MCF 10A (cell line): ENCODE measurements at regions not wholly inside any gene's neighbourhood (a gene's known extent, or its start where the extent isn't known, plus 50 kb on each side); places are given as distances from the start of the nearest gene placed in this dataset.

Experiments
- BruUV-seq: library from RNA; stranded (reverse); fragments of 400-500 nt; replicated peaks from 2 replicates; lab custom pipeline; 2021; lab: Mats Ljungman, UMichigan
- CTCF ChIA-PET: fragments of 300-600 bp; sonication (Branson Sonifier 250); formaldehyde crosslinking; extraction: SDS; loops from one replicate; lab custom pipeline; 2021; ENCODE audit warnings: antibody characterized with exemption, inconsistent platforms; lab: Yijun Ruan, JAX
- POLR2A ChIA-PET: fragments of 300-600, 350-650 bp; sonication (Branson Sonifier 250); formaldehyde crosslinking; extraction: SDS; loops from one replicate; lab custom pipeline; 2020; ENCODE audit warnings: antibody characterized with exemption, inconsistent platforms; lab: Yijun Ruan, JAX
- DNase-seq: peaks from one replicate; pipeline ENCODE4 v3.0.0-alpha.2; 2018; ENCODE audit not compliant: unreplicated experiment
- H3K27ac Mint-ChIP-seq: one replicate; pipeline ENCODE4 v1.8.0; 2022; ENCODE audit warnings: mild to moderate bottlenecking, low read depth, mixed read lengths; ENCODE audit not compliant: unreplicated experiment
- H3K27me3 Mint-ChIP-seq: one replicate; pipeline ENCODE4 v1.8.0; 2022; ENCODE audit warnings: mixed read lengths; ENCODE audit not compliant: insufficient read depth, unreplicated experiment
- H3K36me3 Mint-ChIP-seq: one replicate; pipeline ENCODE4 v1.8.0; 2022; ENCODE audit warnings: mild to moderate bottlenecking, moderate library complexity, mixed read lengths; ENCODE audit not compliant: insufficient read depth, unreplicated experiment
- H3K4me1 Mint-ChIP-seq: one replicate; pipeline ENCODE4 v1.8.0; 2022; ENCODE audit warnings: mixed read lengths; ENCODE audit not compliant: insufficient read depth, unreplicated experiment
- H3K4me3 Mint-ChIP-seq: one replicate; pipeline ENCODE4 v1.8.0; 2022; ENCODE audit warnings: mild to moderate bottlenecking, moderate library complexity, mixed read lengths; ENCODE audit not compliant: unreplicated experiment
- H3K9me3 Mint-ChIP-seq: one replicate; pipeline ENCODE4 v1.8.0; 2022; ENCODE audit warnings: mixed read lengths; ENCODE audit not compliant: unreplicated experiment
- CTCF ChIP-seq: fragments of 200-600 bp; IDR thresholded peaks from one replicate; pipeline ENCODE4 v1.8.0; 2022; ENCODE audit warnings: antibody characterized with exemption, mild to moderate bottlenecking; ENCODE audit not compliant: unreplicated experiment
- intact Hi-C: fragments of 100-400 bp; cut with micrococcal nuclease; formaldehyde crosslinking; loops from 2 replicates; pipeline ENCODE4 v1.14.1; 2022

GRCh38 chr9:17083258-17083657 is 51.6 kb upstream of the CNTLN start:
- Mint-ChIP-seq H3K4me1 (no peaks in the 10 kb centered on the region), H3K36me3 (no peaks in the 10 kb centered on the region), H3K27ac (no peak overlapping the region), H3K27me3 (no peaks in the 10 kb centered on the region), H3K9me3 (no peaks in the 10 kb centered on the region), H3K4me3 (no peak overlapping the region)
- no peak for TF ChIP-seq CTCF
- no TSS peak for BruUV-seq
- ChIA-PET POLR2A (no interaction called here), CTCF (interaction anchor here (1.0 kb wide), 1 partner anchor 20 kb away, joined by 4 read pairs; no protein-coding TSS in a partner anchor)
- intact Hi-C loops: no loop called here
- DNase-seq: no peak

GRCh38 chr9:17082343-17083064 is 52.3 kb upstream of the CNTLN start:
- Mint-ChIP-seq H3K9me3 (no peaks in the 10 kb centered on the region), H3K4me1 (no peaks in the 10 kb centered on the region), H3K36me3 (no peaks in the 10 kb centered on the region), H3K27ac (no peak overlapping the region), H3K4me3 (no peak overlapping the region), H3K27me3 (no peaks in the 10 kb centered on the region)
- no TSS peak for BruUV-seq
- TF ChIP-seq CTCF: no peak
- CTCF ChIA-PET: interaction anchor here (1.0 kb wide), 1 partner anchor 20 kb away, joined by 4 read pairs; no protein-coding TSS in a partner anchor
- no peak for DNase-seq
- POLR2A ChIA-PET: no interaction called here
- intact Hi-C loops: no loop called here

GRCh38 chr9:17081814-17082213 is 53.0 kb upstream of the CNTLN start:
- no TSS peak for BruUV-seq
- no peak for TF ChIP-seq CTCF
- ChIA-PET CTCF (interaction anchor here (1.3 kb wide), 1 partner anchor 18 kb away, joined by 4 read pairs; no protein-coding TSS in a partner anchor), POLR2A (no interaction called here)
- no peak for DNase-seq
- Mint-ChIP-seq H3K36me3 (no peaks in the 10 kb centered on the region), H3K27me3 (no peaks in the 10 kb centered on the region), H3K9me3 (no peaks in the 10 kb centered on the region), H3K4me3 (no peak overlapping the region), H3K4me1 (no peaks in the 10 kb centered on the region), H3K27ac (no peak overlapping the region)
- intact Hi-C loops: no loop called here

- H3K4me3 Mint-ChIP-seq: no peak overlapping the region
- no peak for DNase-seq
- H3K36me3 Mint-ChIP-seq: no peaks in the 10 kb centered on the region
- intact Hi-C loops: no loop called here
- H3K27me3 Mint-ChIP-seq: no peaks in the 10 kb centered on the region
- TF ChIP-seq CTCF: no peak
- no TSS peak for BruUV-seq
- H3K4me1 Mint-ChIP-seq: no peaks in the 10 kb centered on the region
- POLR2A ChIA-PET: no interaction called here
- no peak overlapping the region for H3K27ac Mint-ChIP-seq
- H3K9me3 Mint-ChIP-seq: no peaks in the 10 kb centered on the region
- CTCF ChIA-PET: interaction anchor here (1.3 kb wide), 1 partner anchor 18 kb away, joined by 4 read pairs; no protein-coding TSS in a partner anchor
Observed at GRCh38 chr9:17081351-17081750, 53.5 kb upstream of the CNTLN start.
